ENCODE measurements at regions not wholly inside any gene's neighbourhood (a gene's known extent, or its start where the extent isn't known, plus 50 kb on each side); places are given as distances from the start of the nearest gene placed in this dataset.

GRCh38 chr4:36640876-36641275 is 359.5 kb downstream of the DTHD1 start:
- DNase-seq (ENCODE audit: extremely low read depth in 1 of 4, low spot score in 3 of 4), result peak in 1 of 4 experiments; percentile 18
- H3K4me3 ChIP-seq, result peak overlapping the region; percentile 31
- ChIA-PET POLR2A (interaction anchor here (0.6 kb wide), 1 partner anchor 67 kb away, joined by 3 read pairs; no protein-coding TSS in a partner anchor), CTCF (ENCODE audit: low intra/inter-chr PET ratio) (no interaction called here)
- no peak for FAIRE-seq
- no peaks in the 10 kb centered on the region for H3K9me1 ChIP-seq (ENCODE audit: control insufficient read depth, insufficient read depth, low read length)
- ATAC-seq, result peak; percentile 76
- no peaks in the 10 kb centered on the region for H4K20me1 ChIP-seq (replicated peaks; ENCODE audit: control insufficient read depth, insufficient read depth, low read length)
- BruUV-seq (replicated peaks), result no TSS peak
- in situ Hi-C loops (cut with MboI), result no loop called here
- intact Hi-C loops (cut with micrococcal nuclease), result no loop called here
- no peaks in the 10 kb centered on the region for H3K36me3 ChIP-seq (ENCODE audit: control insufficient read depth, insufficient read depth, low read length)
- H3K9me3 ChIP-seq (replicated peaks; ENCODE audit: control insufficient read depth, insufficient read depth, low read depth, low read length), result no peaks in the 10 kb centered on the region
- H3K9ac ChIP-seq (ENCODE audit: insufficient read depth in 1 of 2, low read depth in 2 of 2, low read length in 2 of 2), result peak overlapping the region in 1 of 2 experiments; percentile 64; a peak in 2 of 4 replicates
- H3K4me1 ChIP-seq (replicated peaks in 1 of 2; ENCODE audit: control insufficient read depth in 2 of 2, insufficient read depth in 2 of 2, low read length in 2 of 2), result no peaks in the 10 kb centered on the region
- WGBS (ENCODE audit: insufficient coverage, low coverage, missing lambda C conversion rate), result 0% methylated on average over 2 of the region's 2 CpGs
- peak overlapping the region; percentile 58; the same call in 2 of the 3 replicates for H3K27ac ChIP-seq (ENCODE audit: extremely low read depth, low read depth, low read length)
- H2AFZ ChIP-seq (ENCODE audit: low read depth, low read length), result peak overlapping the region; percentile 42
- H3K79me2 ChIP-seq (ENCODE audit: control insufficient read depth, insufficient read depth, low read length), result peaks cover 3% of the 10 kb centered on the region; the same call in 2 of the 3 replicates
- peak overlapping the region; percentile 75 for H3K4me2 ChIP-seq (ENCODE audit: insufficient read depth, low read length)
- H3K27me3 ChIP-seq (ENCODE audit: control insufficient read depth in 2 of 2, insufficient read depth in 2 of 2, low read length in 2 of 2), result no peaks in the 10 kb centered on the region
- TF ChIP-seq TAF9B (IDR thresholded peaks at IDR 0.05; ENCODE audit: partially characterized antibody), result no peak
- TF ChIP-seq YY1 (IDR thresholded peaks at IDR 0.05; ENCODE audit: borderline replicate concordance in 1 of 3, control insufficient read depth in 1 of 3, extremely low read depth in 1 of 3, insufficient read depth in 3 of 3, insufficient read length in 1 of 3, insufficient replicate concordance in 2 of 3, low read depth in 1 of 3, low read length in 2 of 3), result peak in 2 of 3 experiments; percentile 15 to 80

- TF ChIP-seq ZNF316 (IDR thresholded peaks at IDR 0.05) (peak; percentile 31; the same call in 1 of the 2 replicates), DMBX1 (CRISPR knock-in tag; IDR thresholded peaks at IDR 0.05; ENCODE audit: borderline replicate concordance) (no peak), STAT5B (CRISPR knock-in tag; IDR thresholded peaks at IDR 0.05) (no peak), MAFG (tag; conservative IDR thresholded peaks at IDR 0.05) (peak; percentile 23; the same call in 1 of the 2 replicates), E2F4 (CRISPR knock-in tag; IDR thresholded peaks at IDR 0.05; ENCODE audit: low read depth) (no peak), C11orf30 (IDR thresholded peaks at IDR 0.05; ENCODE audit: low read depth) (peak; percentile 25; the same call in 1 of the 2 replicates), FOSL1 (tag; conservative IDR thresholded peaks at IDR 0.05) (0 out of 2 replicates have a peak, but pooled peaks have one; percentile 15)
- H2AFZ ChIP-seq (ENCODE audit: low read depth, low read length), result no peak overlapping the region
- BruUV-seq (replicated peaks), result no TSS peak
- FAIRE-seq, result no peak
- peak in 1 of 4 experiments; percentile 13 for DNase-seq (ENCODE audit: extremely low read depth in 1 of 4, low spot score in 3 of 4)
- ATAC-seq, result no peak
- H3K9me1 ChIP-seq (ENCODE audit: control insufficient read depth, insufficient read depth, low read length), result no peaks in the 10 kb centered on the region
- intact Hi-C loops (cut with micrococcal nuclease), result no loop called here
- no peak overlapping the region for H3K4me3 ChIP-seq
- H3K27ac ChIP-seq (ENCODE audit: extremely low read depth, low read depth, low read length), result no peak overlapping the region
- H4K20me1 ChIP-seq (replicated peaks; ENCODE audit: control insufficient read depth, insufficient read depth, low read length), result no peaks in the 10 kb centered on the region
- in situ Hi-C loops (cut with MboI), result no loop called here
- H3K4me1 ChIP-seq (replicated peaks in 1 of 2; ENCODE audit: control insufficient read depth in 2 of 2, insufficient read depth in 2 of 2, low read length in 2 of 2), result no peaks in the 10 kb centered on the region
- H3K27me3 ChIP-seq (ENCODE audit: control insufficient read depth in 2 of 2, insufficient read depth in 2 of 2, low read length in 2 of 2), result no peaks in the 10 kb centered on the region
- no peaks in the 10 kb centered on the region for H3K9me3 ChIP-seq (replicated peaks; ENCODE audit: control insufficient read depth, insufficient read depth, low read depth, low read length)
- POLR2A ChIA-PET, result no interaction called here
- no peaks in the 10 kb centered on the region for H3K36me3 ChIP-seq (ENCODE audit: control insufficient read depth, insufficient read depth, low read length)
- no peaks in the 10 kb centered on the region for H3K79me2 ChIP-seq (ENCODE audit: control insufficient read depth, insufficient read depth, low read length)
- no peak overlapping the region for H3K4me2 ChIP-seq (ENCODE audit: insufficient read depth, low read length)
- CTCF ChIA-PET (ENCODE audit: low intra/inter-chr PET ratio), result no interaction called here
- 0% methylated on average over 3 of the region's 3 CpGs for WGBS (ENCODE audit: insufficient coverage, low coverage, missing lambda C conversion rate)
- H3K9ac ChIP-seq (ENCODE audit: insufficient read depth in 1 of 2, low read depth in 2 of 2, low read length in 2 of 2), result no peak overlapping the region
These were observed 369.8 kb downstream of the DTHD1 start for GRCh38 chr4:36651253-36651652.
